ENCODE measurements at regions not wholly inside any gene's neighbourhood (a gene's known extent, or its start where the extent isn't known, plus 50 kb on each side); places are given as distances from the start of the nearest gene placed in this dataset.

DNA sequence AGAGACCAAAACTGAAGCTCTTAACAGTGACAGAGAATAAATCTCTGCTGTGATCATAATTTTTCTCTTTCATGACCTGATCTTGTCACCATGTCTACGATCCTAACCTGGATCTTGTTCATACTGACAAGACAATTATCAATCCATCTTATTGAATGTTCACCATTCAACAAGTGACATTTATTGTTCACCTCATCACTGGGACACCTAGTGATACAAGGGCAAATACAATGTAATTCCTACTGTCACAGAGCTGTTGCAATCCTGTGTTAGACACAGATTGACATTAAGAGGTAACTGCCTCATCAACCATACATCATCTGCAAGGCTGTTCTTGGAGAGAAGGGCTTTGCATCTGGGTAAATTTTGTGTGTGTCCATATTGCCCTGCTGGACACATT is 942.4 kb upstream of the PRR20A start:
- ATAC-seq: no peak
- TF ChIP-seq PPARA (CRISPR knock-in tag; IDR thresholded peaks at IDR 0.05; ENCODE audit: borderline replicate concordance): no peak
- TF ChIP-seq, protein P1, sequence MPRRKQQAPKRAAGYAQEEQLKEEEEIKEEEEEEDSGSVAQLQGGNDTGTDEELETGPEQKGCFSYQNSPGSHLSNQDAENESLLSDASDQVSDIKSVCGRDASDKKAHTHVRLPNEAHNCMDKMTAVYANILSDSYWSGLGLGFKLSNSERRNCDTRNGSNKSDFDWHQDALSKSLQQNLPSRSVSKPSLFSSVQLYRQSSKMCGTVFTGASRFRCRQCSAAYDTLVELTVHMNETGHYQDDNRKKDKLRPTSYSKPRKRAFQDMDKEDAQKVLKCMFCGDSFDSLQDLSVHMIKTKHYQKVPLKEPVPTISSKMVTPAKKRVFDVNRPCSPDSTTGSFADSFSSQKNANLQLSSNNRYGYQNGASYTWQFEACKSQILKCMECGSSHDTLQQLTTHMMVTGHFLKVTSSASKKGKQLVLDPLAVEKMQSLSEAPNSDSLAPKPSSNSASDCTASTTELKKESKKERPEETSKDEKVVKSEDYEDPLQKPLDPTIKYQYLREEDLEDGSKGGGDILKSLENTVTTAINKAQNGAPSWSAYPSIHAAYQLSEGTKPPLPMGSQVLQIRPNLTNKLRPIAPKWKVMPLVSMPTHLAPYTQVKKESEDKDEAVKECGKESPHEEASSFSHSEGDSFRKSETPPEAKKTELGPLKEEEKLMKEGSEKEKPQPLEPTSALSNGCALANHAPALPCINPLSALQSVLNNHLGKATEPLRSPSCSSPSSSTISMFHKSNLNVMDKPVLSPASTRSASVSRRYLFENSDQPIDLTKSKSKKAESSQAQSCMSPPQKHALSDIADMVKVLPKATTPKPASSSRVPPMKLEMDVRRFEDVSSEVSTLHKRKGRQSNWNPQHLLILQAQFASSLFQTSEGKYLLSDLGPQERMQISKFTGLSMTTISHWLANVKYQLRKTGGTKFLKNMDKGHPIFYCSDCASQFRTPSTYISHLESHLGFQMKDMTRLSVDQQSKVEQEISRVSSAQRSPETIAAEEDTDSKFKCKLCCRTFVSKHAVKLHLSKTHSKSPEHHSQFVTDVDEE (CRISPR knock-in tag; IDR thresholded peaks at IDR 0.05): no peak
- no peak for TF ChIP-seq ZNF70 (CRISPR knock-in tag; IDR thresholded peaks at IDR 0.05)
- no peak for TF ChIP-seq CSDC2 (CRISPR knock-in tag; IDR thresholded peaks at IDR 0.05)
- TF ChIP-seq ZC3H10 (CRISPR knock-in tag; IDR thresholded peaks at IDR 0.05): no peak
- TF ChIP-seq, protein P2, sequence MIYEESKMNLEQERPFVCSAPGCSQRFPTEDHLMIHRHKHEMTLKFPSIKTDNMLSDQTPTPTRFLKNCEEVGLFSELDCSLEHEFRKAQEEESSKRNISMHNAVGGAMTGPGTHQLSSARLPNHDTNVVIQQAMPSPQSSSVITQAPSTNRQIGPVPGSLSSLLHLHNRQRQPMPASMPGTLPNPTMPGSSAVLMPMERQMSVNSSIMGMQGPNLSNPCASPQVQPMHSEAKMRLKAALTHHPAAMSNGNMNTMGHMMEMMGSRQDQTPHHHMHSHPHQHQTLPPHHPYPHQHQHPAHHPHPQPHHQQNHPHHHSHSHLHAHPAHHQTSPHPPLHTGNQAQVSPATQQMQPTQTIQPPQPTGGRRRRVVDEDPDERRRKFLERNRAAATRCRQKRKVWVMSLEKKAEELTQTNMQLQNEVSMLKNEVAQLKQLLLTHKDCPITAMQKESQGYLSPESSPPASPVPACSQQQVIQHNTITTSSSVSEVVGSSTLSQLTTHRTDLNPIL (CRISPR knock-in tag; IDR thresholded peaks at IDR 0.05; ENCODE audit: low read depth): no peak
- TF ChIP-seq, protein P3, sequence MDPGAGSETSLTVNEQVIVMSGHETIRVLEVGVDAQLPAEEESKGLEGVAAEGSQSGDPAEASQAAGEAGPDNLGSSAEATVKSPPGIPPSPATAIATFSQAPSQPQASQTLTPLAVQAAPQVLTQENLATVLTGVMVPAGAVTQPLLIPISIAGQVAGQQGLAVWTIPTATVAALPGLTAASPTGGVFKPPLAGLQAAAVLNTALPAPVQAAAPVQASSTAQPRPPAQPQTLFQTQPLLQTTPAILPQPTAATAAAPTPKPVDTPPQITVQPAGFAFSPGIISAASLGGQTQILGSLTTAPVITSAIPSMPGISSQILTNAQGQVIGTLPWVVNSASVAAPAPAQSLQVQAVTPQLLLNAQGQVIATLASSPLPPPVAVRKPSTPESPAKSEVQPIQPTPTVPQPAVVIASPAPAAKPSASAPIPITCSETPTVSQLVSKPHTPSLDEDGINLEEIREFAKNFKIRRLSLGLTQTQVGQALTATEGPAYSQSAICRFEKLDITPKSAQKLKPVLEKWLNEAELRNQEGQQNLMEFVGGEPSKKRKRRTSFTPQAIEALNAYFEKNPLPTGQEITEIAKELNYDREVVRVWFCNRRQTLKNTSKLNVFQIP (CRISPR knock-in tag; IDR thresholded peaks at IDR 0.05; ENCODE audit: borderline replicate concordance, low read depth): no peak

DNA sequence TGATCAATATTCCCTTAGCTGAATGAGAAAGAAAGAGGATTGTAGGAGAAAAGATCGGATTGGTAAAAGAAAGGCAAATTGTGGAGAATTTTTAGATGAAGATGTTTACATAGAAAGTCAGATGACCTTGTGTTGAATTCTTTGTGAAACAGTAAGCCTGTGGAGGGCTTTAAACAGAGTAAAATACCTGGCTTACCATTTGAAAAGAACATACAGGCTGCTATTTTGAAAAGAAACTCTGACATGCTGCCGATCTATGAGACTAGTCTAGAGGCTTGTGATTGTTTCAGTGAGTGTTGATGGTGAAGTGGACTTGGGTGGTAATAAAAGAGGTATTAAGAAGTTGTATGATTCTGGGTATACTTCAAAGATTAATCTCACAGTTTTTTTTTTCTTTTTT is 938.9 kb upstream of the PRR20A start:
- TF ChIP-seq ZC3H10 (CRISPR knock-in tag; IDR thresholded peaks at IDR 0.05) (no peak), SNAI2 (CRISPR knock-in tag; IDR thresholded peaks at IDR 0.05) (no peak), GLIS3 (CRISPR knock-in tag; IDR thresholded peaks at IDR 0.05) (no peak), CSDC2 (CRISPR knock-in tag; IDR thresholded peaks at IDR 0.05) (no peak), BACH2 (CRISPR knock-in tag; IDR thresholded peaks at IDR 0.05; ENCODE audit: borderline replicate concordance) (no peak), TCF4 (CRISPR knock-in tag; IDR thresholded peaks at IDR 0.05; ENCODE audit: borderline replicate concordance) (no peak), OSR1 (CRISPR knock-in tag; IDR thresholded peaks at IDR 0.05) (no peak), ISL1 (CRISPR knock-in tag; IDR thresholded peaks at IDR 0.05) (no peak), ESRRG (CRISPR knock-in tag; IDR thresholded peaks at IDR 0.05) (no peak), ZFP3 (CRISPR knock-in tag; IDR thresholded peaks at IDR 0.05) (no peak), TOX (CRISPR knock-in tag; IDR thresholded peaks at IDR 0.05; ENCODE audit: borderline replicate concordance) (no peak)
- TF ChIP-seq, protein P2 (CRISPR knock-in tag; IDR thresholded peaks at IDR 0.05; ENCODE audit: low read depth): no peak
- TF ChIP-seq, protein P4, sequence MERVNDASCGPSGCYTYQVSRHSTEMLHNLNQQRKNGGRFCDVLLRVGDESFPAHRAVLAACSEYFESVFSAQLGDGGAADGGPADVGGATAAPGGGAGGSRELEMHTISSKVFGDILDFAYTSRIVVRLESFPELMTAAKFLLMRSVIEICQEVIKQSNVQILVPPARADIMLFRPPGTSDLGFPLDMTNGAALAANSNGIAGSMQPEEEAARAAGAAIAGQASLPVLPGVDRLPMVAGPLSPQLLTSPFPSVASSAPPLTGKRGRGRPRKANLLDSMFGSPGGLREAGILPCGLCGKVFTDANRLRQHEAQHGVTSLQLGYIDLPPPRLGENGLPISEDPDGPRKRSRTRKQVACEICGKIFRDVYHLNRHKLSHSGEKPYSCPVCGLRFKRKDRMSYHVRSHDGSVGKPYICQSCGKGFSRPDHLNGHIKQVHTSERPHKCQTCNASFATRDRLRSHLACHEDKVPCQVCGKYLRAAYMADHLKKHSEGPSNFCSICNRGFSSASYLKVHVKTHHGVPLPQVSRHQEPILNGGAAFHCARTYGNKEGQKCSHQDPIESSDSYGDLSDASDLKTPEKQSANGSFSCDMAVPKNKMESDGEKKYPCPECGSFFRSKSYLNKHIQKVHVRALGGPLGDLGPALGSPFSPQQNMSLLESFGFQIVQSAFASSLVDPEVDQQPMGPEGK (CRISPR knock-in tag; IDR thresholded peaks at IDR 0.05; ENCODE audit: borderline replicate concordance): no peak
- TF ChIP-seq, protein P3 (CRISPR knock-in tag; IDR thresholded peaks at IDR 0.05; ENCODE audit: borderline replicate concordance, low read depth): no peak
- no peak for ATAC-seq

DNA sequence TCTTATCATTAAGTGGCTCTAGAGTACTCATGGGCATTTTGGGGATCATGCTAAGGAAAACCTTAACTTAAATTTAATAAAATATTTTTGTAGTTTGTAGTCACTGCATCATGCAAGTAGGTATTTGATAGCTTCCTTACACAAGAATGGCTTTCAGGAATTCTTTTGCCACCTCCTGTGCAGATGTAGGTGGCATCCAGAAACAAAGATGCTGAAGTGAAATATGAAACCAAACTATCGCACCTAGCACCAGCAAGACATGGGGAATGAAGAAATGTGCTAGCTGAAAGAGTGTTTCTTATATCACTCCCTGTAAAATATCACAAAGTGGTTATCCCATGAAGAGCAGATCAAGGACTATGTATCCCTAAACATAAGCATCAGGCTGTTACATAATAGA is 924.5 kb upstream of the PRR20A start:
- TF ChIP-seq, protein P5, sequence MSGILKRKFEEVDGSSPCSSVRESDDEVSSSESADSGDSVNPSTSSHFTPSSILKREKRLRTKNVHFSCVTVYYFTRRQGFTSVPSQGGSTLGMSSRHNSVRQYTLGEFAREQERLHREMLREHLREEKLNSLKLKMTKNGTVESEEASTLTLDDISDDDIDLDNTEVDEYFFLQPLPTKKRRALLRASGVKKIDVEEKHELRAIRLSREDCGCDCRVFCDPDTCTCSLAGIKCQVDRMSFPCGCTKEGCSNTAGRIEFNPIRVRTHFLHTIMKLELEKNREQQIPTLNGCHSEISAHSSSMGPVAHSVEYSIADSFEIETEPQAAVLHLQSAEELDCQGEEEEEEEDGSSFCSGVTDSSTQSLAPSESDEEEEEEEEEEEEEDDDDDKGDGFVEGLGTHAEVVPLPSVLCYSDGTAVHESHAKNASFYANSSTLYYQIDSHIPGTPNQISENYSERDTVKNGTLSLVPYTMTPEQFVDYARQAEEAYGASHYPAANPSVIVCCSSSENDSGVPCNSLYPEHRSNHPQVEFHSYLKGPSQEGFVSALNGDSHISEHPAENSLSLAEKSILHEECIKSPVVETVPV (CRISPR knock-in tag; IDR thresholded peaks at IDR 0.05): no peak
- TF ChIP-seq RARB (CRISPR knock-in tag; IDR thresholded peaks at IDR 0.05): no peak
- no peak for TF ChIP-seq BACH2 (CRISPR knock-in tag; IDR thresholded peaks at IDR 0.05; ENCODE audit: borderline replicate concordance)
- ATAC-seq: no peak
